GM13977 (cell line): ENCODE measurements at regions not wholly inside any gene's neighbourhood (a gene's known extent, or its start where the extent isn't known, plus 50 kb on each side); places are given as distances from the start of the nearest gene placed in this dataset.
"Not testable (repeated sequence)": the region's sequence is repeated elsewhere in the genome, so short reads cannot be mapped to it uniquely, and the experiment has no call there.

Source experiments
- DNase-seq: peaks from one replicate; pipeline ENCODE4 v3.0.0; 2012; ENCODE audit warnings: low spot score
- CTCF ChIP-seq: IDR thresholded peaks from 2 replicates; pipeline ENCODE4 v1.5.1; 2012; ENCODE audit warnings: mild to moderate bottlenecking, control low read depth; ENCODE audit not compliant: insufficient read depth; ENCODE audit errors: extremely low read depth, missing control alignments
- in situ Hi-C: fragments of 300-500 bp; cut with MboI; formaldehyde crosslinking; loops from one replicate; pipeline ENCODE4 v1.12.0; 2022; ENCODE audit warnings: low sequenced_read_pairs, low pct_unique_long_range_greater_than_20kb, mixed read lengths, inconsistent platforms; ENCODE audit not compliant: unreplicated experiment

- DNase-seq, result no peak
- no peak for TF ChIP-seq CTCF
- in situ Hi-C loops, result no loop called here
These were observed 686.1 kb upstream of the IGFBP3 start for GRCh38 chr7:46607176-46607575.

GRCh38 chr7:46606761-46607160 lies 685.7 kb upstream of the IGFBP3 start:
- in situ Hi-C loops, result no loop called here
- no peak for DNase-seq
- TF ChIP-seq CTCF, result no peak

- no peak for DNase-seq
- in situ Hi-C loops, result no loop called here
- TF ChIP-seq CTCF, result no peak
These were observed 683.2 kb upstream of the IGFBP3 start for GRCh38 chr7:46604241-46604661.

GRCh38 chr7:46603780-46604179 lies 682.7 kb upstream of the IGFBP3 start:
- in situ Hi-C loops, result no loop called here
- no peak for DNase-seq
- no peak for TF ChIP-seq CTCF

- no peak for TF ChIP-seq CTCF
- no peak for DNase-seq
- in situ Hi-C loops, result no loop called here
These were observed 682.3 kb upstream of the IGFBP3 start for GRCh38 chr7:46603296-46603752.

GRCh38 chr7:46600340-46600739 lies 679.3 kb upstream of the IGFBP3 start:
- in situ Hi-C loops, result no loop called here
- no peak for TF ChIP-seq CTCF
- DNase-seq, result no peak

- in situ Hi-C loops, DNase-seq: not testable (repeated sequence)
These were observed 673.8 kb upstream of the IGFBP3 start for GRCh38 chr7:46594831-46595230.

- in situ Hi-C loops, DNase-seq: not testable (repeated sequence)
These were observed 670.1 kb upstream of the IGFBP3 start for GRCh38 chr7:46590918-46591905.
